ENCODE measurements at regions not wholly inside any gene's neighbourhood (a gene's known extent, or its start where the extent isn't known, plus 50 kb on each side); places are given as distances from the start of the nearest gene placed in this dataset.

- no peak for ATAC-seq
- 76 to 79% methylated on average over 8 of the region's 8 CpGs for WGBS, 2 donors
Observed at GRCh38 chrX:6293716-6294115, 65.0 kb upstream of the NLGN4X start.

GRCh38 chrX:6292599-6292998, 63.9 kb upstream of the NLGN4X start:
- Histone ChIP-seq H3K9me3 (no peaks in the 10 kb centered on the region), H3K27ac (no peak overlapping the region), H3K4me3 (no peak overlapping the region), H3K4me1 (no peaks in the 10 kb centered on the region), H3K36me3 (no peaks in the 10 kb centered on the region), H3K27me3 (no peaks in the 10 kb centered on the region)
- DNase-seq: no peak
- 42 to 43% methylated on average over 3 of the region's 3 CpGs for WGBS, 2 donors
- no peak for TF ChIP-seq CTCF (IDR thresholded peaks at IDR 0.05)
- no peak for ATAC-seq
- intact Hi-C loops (cut with DNase I): no loop called here

More at GRCh38 chrX:6293716-6294115, 65.0 kb upstream of the NLGN4X start:
- Histone ChIP-seq H3K27me3 (no peaks in the 10 kb centered on the region), H3K4me1 (no peaks in the 10 kb centered on the region), H3K36me3 (no peaks in the 10 kb centered on the region), H3K4me3 (no peak overlapping the region), H3K27ac (no peak overlapping the region), H3K9me3 (no peaks in the 10 kb centered on the region)
- no peak for DNase-seq
- no peak for TF ChIP-seq CTCF (IDR thresholded peaks at IDR 0.05)
- intact Hi-C loops (cut with DNase I): no loop called here

- 35 to 41% methylated on average over 5 of the region's 5 CpGs for WGBS, 2 donors
- H3K4me1 ChIP-seq: no peaks in the 10 kb centered on the region
- TF ChIP-seq CTCF (IDR thresholded peaks at IDR 0.05): no peak
- no peak for ATAC-seq
- H3K36me3 ChIP-seq: no peaks in the 10 kb centered on the region
- intact Hi-C loops (cut with DNase I): no loop called here
- H3K9me3 ChIP-seq: no peaks in the 10 kb centered on the region
- H3K27ac ChIP-seq: no peak overlapping the region
- H3K4me3 ChIP-seq: no peak overlapping the region
- no peaks in the 10 kb centered on the region for H3K27me3 ChIP-seq
- DNase-seq: no peak
Observed at GRCh38 chrX:6291444-6291843, 62.8 kb upstream of the NLGN4X start.

GRCh38 chrX:6283826-6284225, 55.2 kb upstream of the NLGN4X start:
- Histone ChIP-seq H3K27me3 (no peaks in the 10 kb centered on the region), H3K4me1 (no peaks in the 10 kb centered on the region), H3K36me3 (no peaks in the 10 kb centered on the region), H3K27ac (no peak overlapping the region), H3K9me3 (no peaks in the 10 kb centered on the region), H3K4me3 (no peak overlapping the region)
- intact Hi-C loops (cut with DNase I): no loop called here
- no peak for TF ChIP-seq CTCF (IDR thresholded peaks at IDR 0.05)
- ATAC-seq: no peak
- DNase-seq: no peak
- WGBS, 2 donors: 76 to 79% methylated on average over 1 of the region's 1 CpG
